CD4-positive, alpha-beta T cell (primary cell): ENCODE measurements at regions not wholly inside any gene's neighbourhood (a gene's known extent, or its start where the extent isn't known, plus 50 kb on each side); places are given as distances from the start of the nearest gene placed in this dataset.

ENCODE experiments used
- ATAC-seq: fragments of 200-7000 bp; cut with Tn5 transposase; one replicate; pipeline ENCODE4 v1.10.0; 2022; ENCODE audit warnings: mild to moderate bottlenecking; ENCODE audit not compliant: poor library complexity
- CTCF ChIA-PET: fragments of 350-600 bp; sonication (Branson Sonifier 250); formaldehyde crosslinking; loops from one replicate; lab custom pipeline; 2021; ENCODE audit warnings: antibody characterized with exemption, inconsistent platforms; lab: Charles Lee
- POLR2A ChIA-PET: fragments of 350-600 bp; sonication (Branson Sonifier 250); formaldehyde crosslinking; loops from one replicate; lab custom pipeline; 2021; ENCODE audit warnings: antibody characterized with exemption, inconsistent platforms; lab: Charles Lee
- DNase-seq, 14 experiments: peaks; one replicate each; pipeline ENCODE4 v3.0.0-alpha.2; 2013 to 2020; ENCODE audit warnings: mixed read lengths in 2 of 14
- H3K27ac ChIP-seq, 2 donors: one replicate each; pipeline versions ENCODE4 v1.5.1 to v1.7.0; 2013; ENCODE audit warnings: low read length in 2 of 2, low read depth in 1 of 2, mild to moderate bottlenecking in 1 of 2
- H3K27me3 ChIP-seq, 2 experiments: 1 replicate in 1 of 2; 2 replicates in 1 of 2; pipeline versions ENCODE4 v1.6.1 to v1.7.0; 2013; ENCODE audit warnings: low read length in 2 of 2, control low read depth in 1 of 2, mild to moderate bottlenecking in 1 of 2, moderate library complexity in 1 of 2; ENCODE audit not compliant: insufficient read depth in 2 of 2, control insufficient read depth in 1 of 2
- H3K36me3 ChIP-seq: one replicate; pipeline ENCODE4 v1.6.1; 2013; ENCODE audit warnings: low read length, control low read depth; ENCODE audit not compliant: insufficient read depth
- H3K4me1 ChIP-seq: one replicate; pipeline ENCODE4 v1.6.1; 2013; ENCODE audit warnings: low read length, control low read depth; ENCODE audit not compliant: insufficient read depth
- H3K4me3 ChIP-seq: one replicate; pipeline ENCODE4 v1.5.1; 2013; ENCODE audit warnings: mild to moderate bottlenecking, low read length, moderate library complexity
- H3K9me3 ChIP-seq, 2 experiments: 1 replicate in 1 of 2; 2 replicates in 1 of 2; pipeline versions ENCODE4 v1.6.1 to v1.7.0; 2013; ENCODE audit warnings: low read length in 2 of 2, mild to moderate bottlenecking in 2 of 2, control low read depth in 1 of 2, moderate library complexity in 1 of 2; ENCODE audit not compliant: control insufficient read depth in 1 of 2, insufficient read depth in 1 of 2
- H3K27ac Mint-ChIP-seq: one replicate; pipeline ENCODE4 v1.8.0; 2020; ENCODE audit warnings: mixed read lengths
- H3K27me3 Mint-ChIP-seq: one replicate; pipeline ENCODE4 v1.8.0; 2021; ENCODE audit warnings: mixed read lengths
- H3K36me3 Mint-ChIP-seq: one replicate; pipeline ENCODE4 v1.8.0; 2021; ENCODE audit warnings: low read depth, mixed read lengths
- H3K4me1 Mint-ChIP-seq: one replicate; pipeline ENCODE4 v1.8.0; 2021; ENCODE audit warnings: low read depth, mixed read lengths
- H3K4me3 Mint-ChIP-seq: one replicate; pipeline ENCODE4 v1.8.0; 2020; ENCODE audit warnings: mild to moderate bottlenecking, mixed read lengths
- H3K9me3 Mint-ChIP-seq: one replicate; pipeline ENCODE4 v1.8.0; 2020; ENCODE audit warnings: mixed read lengths
- intact Hi-C, 2 experiments: fragments of 100-400 bp; cut with DNase I in 1 of 2; cut with micrococcal nuclease in 1 of 2; formaldehyde crosslinking; loops; one replicate each; pipeline versions ENCODE4 v1.15.1 to v1.9.0; 2023 to 2025; cut with DNase I, micrococcal nuclease
- TF ChIP-seq, protein P1 (sequence below): fragments of 200-600 bp; IDR thresholded peaks from one replicate; pipeline ENCODE4 v1.8.0; 2022; ENCODE audit warnings: antibody characterized with exemption, mild to moderate bottlenecking

DNA sequence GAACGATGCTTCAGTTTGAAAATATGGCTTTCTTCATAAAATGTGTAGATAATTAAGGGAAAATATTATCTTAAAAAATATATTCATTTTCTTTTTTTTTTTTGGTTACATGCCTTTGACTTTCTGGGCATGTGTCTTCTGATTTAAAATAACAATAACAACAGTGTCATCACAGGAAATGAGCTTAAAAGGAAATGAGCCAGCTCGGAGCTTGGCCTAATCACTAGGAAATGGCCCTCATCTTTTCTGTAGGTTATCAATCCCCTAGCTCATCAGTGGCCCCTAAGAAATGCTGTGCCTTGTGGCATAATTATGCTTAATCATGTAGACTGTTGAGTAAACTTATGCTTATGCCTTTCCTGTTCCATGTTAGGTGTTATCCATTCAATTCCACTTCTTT, 141.8 kb upstream of the FHL2 start:
- ChIA-PET POLR2A (no interaction called here), CTCF (no interaction called here)
- ATAC-seq (no peak), DNase-seq (no peak)
- H3K4me3 ChIP-seq, result no peak overlapping the region
- H3K36me3 ChIP-seq, result no peaks in the 10 kb centered on the region
- H3K27ac Mint-ChIP-seq, result no peak overlapping the region
- TF ChIP-seq, protein P1, sequence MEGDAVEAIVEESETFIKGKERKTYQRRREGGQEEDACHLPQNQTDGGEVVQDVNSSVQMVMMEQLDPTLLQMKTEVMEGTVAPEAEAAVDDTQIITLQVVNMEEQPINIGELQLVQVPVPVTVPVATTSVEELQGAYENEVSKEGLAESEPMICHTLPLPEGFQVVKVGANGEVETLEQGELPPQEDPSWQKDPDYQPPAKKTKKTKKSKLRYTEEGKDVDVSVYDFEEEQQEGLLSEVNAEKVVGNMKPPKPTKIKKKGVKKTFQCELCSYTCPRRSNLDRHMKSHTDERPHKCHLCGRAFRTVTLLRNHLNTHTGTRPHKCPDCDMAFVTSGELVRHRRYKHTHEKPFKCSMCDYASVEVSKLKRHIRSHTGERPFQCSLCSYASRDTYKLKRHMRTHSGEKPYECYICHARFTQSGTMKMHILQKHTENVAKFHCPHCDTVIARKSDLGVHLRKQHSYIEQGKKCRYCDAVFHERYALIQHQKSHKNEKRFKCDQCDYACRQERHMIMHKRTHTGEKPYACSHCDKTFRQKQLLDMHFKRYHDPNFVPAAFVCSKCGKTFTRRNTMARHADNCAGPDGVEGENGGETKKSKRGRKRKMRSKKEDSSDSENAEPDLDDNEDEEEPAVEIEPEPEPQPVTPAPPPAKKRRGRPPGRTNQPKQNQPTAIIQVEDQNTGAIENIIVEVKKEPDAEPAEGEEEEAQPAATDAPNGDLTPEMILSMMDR, result no peak
- no peaks in the 10 kb centered on the region for H3K9me3 ChIP-seq
- no peaks in the 10 kb centered on the region for H3K36me3 Mint-ChIP-seq
- H3K27me3 Mint-ChIP-seq, result peaks cover 9% of the 10 kb centered on the region
- H3K4me3 Mint-ChIP-seq, result no peak overlapping the region
- H3K27ac ChIP-seq, result no peak overlapping the region
- H3K9me3 Mint-ChIP-seq, result no peaks in the 10 kb centered on the region
- intact Hi-C loops, result no loop called here
- peaks cover 3% of the 10 kb centered on the region for H3K4me1 ChIP-seq
- H3K4me1 Mint-ChIP-seq, result peaks cover 3% of the 10 kb centered on the region
- H3K27me3 ChIP-seq, result no peaks in the 10 kb centered on the region

DNA sequence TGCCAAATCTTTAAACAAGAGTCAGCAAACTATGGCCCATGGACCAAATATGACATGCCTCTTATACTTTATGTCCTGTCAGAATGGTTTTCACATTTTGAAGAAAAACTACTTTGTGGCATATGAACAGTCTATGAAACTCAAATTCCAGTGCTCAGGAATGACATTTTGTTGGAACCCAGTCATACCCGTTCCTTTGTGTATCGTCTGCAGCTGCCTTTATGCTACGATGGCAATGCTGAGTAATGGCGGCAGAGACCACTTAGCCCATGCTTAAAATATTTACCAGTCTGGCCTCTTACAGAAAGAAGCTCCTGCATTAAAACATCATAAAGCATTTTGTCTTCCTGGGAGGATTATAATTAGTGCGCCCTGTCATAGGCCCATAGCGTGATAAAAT, 140.5 kb upstream of the FHL2 start:
- intact Hi-C loops, result no loop called here
- H3K4me3 ChIP-seq, result no peak overlapping the region
- H3K9me3 ChIP-seq, result no peaks in the 10 kb centered on the region
- no peak overlapping the region for H3K27ac Mint-ChIP-seq
- ChIA-PET CTCF (no interaction called here), POLR2A (no interaction called here)
- H3K27me3 Mint-ChIP-seq, result peaks cover 9% of the 10 kb centered on the region
- H3K4me1 ChIP-seq, result no peaks in the 10 kb centered on the region
- H3K4me1 Mint-ChIP-seq, result no peaks in the 10 kb centered on the region
- H3K36me3 Mint-ChIP-seq, result no peaks in the 10 kb centered on the region
- no peaks in the 10 kb centered on the region for H3K27me3 ChIP-seq
- no peaks in the 10 kb centered on the region for H3K36me3 ChIP-seq
- no peak for DNase-seq
- no peaks in the 10 kb centered on the region for H3K9me3 Mint-ChIP-seq
- TF ChIP-seq, protein P1, result no peak
- H3K4me3 Mint-ChIP-seq, result no peak overlapping the region
- no peak for ATAC-seq
- no peak overlapping the region for H3K27ac ChIP-seq

DNA sequence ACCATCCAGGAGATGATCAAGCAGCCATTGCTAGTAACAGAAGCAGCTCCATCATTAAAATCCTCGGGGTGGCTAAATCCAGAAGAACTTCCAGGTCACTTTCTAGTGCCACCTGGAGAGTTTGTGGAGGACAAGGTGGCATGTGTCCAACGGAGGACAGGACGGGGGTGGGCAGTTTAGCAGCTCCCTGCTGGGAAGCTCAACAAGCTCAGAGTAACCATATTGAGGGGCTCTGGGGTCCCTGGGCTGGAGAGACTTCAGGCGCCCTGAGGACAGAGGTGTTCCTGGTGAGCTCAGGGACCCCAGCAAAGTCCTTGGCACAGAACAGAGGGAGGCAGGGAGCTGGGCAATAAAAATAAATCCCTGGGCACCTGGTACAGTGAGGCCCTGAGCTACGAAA, 140.0 kb upstream of the FHL2 start:
- DNase-seq (no peak), ATAC-seq (no peak)
- intact Hi-C loops, result no loop called here
- no peaks in the 10 kb centered on the region for H3K9me3 ChIP-seq
- CTCF ChIA-PET, result no interaction called here
- no peaks in the 10 kb centered on the region for H3K27me3 ChIP-seq
- TF ChIP-seq, protein P1, result no peak
- Mint-ChIP-seq H3K4me1 (no peaks in the 10 kb centered on the region), H3K36me3 (no peaks in the 10 kb centered on the region), H3K27me3 (peaks cover 9% of the 10 kb centered on the region), H3K4me3 (no peak overlapping the region), H3K9me3 (no peaks in the 10 kb centered on the region), H3K27ac (no peak overlapping the region)
- no peak overlapping the region for H3K27ac ChIP-seq
- POLR2A ChIA-PET, result no interaction called here
- no peak overlapping the region for H3K4me3 ChIP-seq
- no peaks in the 10 kb centered on the region for H3K4me1 ChIP-seq
- H3K36me3 ChIP-seq, result no peaks in the 10 kb centered on the region
